ENCODE measurements at regions not wholly inside any gene's neighbourhood (a gene's known extent, or its start where the extent isn't known, plus 50 kb on each side); places are given as distances from the start of the nearest gene placed in this dataset.

- H3K79me2 ChIP-seq (ENCODE audit: low read length): no peaks in the 10 kb centered on the region
- H3K4me1 ChIP-seq (ENCODE audit: insufficient read depth, low read length): no peaks in the 10 kb centered on the region
- TF ChIP-seq, protein P1, sequence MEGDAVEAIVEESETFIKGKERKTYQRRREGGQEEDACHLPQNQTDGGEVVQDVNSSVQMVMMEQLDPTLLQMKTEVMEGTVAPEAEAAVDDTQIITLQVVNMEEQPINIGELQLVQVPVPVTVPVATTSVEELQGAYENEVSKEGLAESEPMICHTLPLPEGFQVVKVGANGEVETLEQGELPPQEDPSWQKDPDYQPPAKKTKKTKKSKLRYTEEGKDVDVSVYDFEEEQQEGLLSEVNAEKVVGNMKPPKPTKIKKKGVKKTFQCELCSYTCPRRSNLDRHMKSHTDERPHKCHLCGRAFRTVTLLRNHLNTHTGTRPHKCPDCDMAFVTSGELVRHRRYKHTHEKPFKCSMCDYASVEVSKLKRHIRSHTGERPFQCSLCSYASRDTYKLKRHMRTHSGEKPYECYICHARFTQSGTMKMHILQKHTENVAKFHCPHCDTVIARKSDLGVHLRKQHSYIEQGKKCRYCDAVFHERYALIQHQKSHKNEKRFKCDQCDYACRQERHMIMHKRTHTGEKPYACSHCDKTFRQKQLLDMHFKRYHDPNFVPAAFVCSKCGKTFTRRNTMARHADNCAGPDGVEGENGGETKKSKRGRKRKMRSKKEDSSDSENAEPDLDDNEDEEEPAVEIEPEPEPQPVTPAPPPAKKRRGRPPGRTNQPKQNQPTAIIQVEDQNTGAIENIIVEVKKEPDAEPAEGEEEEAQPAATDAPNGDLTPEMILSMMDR (conservative IDR thresholded peaks at IDR 0.05; ENCODE audit: low read depth, low read length): no peak
- TF ChIP-seq EZH2phosphoT487 (IDR thresholded peaks at IDR 0.05; ENCODE audit: borderline replicate concordance, low read length) (no peak), EZH2 (IDR thresholded peaks at IDR 0.05; ENCODE audit: low read length, unreplicated experiment) (no peak)
- no peak overlapping the region for H3K4me3 ChIP-seq (ENCODE audit: low read length)
- no peaks in the 10 kb centered on the region for H3K27me3 ChIP-seq (ENCODE audit: low read length)
- no peak overlapping the region for H2AFZ ChIP-seq (ENCODE audit: low read length)
- H4K20me1 ChIP-seq (ENCODE audit: low read length): no peaks in the 10 kb centered on the region
- DNase-seq (no peak), ATAC-seq (no peak)
- CTCF ChIA-PET: no interaction called here
- intact Hi-C loops (cut with micrococcal nuclease): no loop called here
- H3K9ac ChIP-seq (ENCODE audit: low read length): no peak overlapping the region
- H3K9me3 ChIP-seq (ENCODE audit: low read length): no peaks in the 10 kb centered on the region
- no peaks in the 10 kb centered on the region for H3F3A ChIP-seq (ENCODE audit: low read length, unreplicated experiment)
- no peaks in the 10 kb centered on the region for H3K36me3 ChIP-seq (ENCODE audit: low read depth, low read length)
- no peak overlapping the region for H3K4me2 ChIP-seq (ENCODE audit: low read length)
- no peaks in the 10 kb centered on the region for H3K9me2 ChIP-seq (replicated peaks; ENCODE audit: low read length)
- H3K27ac ChIP-seq (ENCODE audit: low read length): no peak overlapping the region
- POLR2A ChIA-PET (ENCODE audit: unreplicated experiment): no interaction called here
- BruUV-seq (replicated peaks): no TSS peak
Measured at GRCh38 chr13:68948586-68948985, 1159.0 kb upstream of the ATXN8OS start.

DNA sequence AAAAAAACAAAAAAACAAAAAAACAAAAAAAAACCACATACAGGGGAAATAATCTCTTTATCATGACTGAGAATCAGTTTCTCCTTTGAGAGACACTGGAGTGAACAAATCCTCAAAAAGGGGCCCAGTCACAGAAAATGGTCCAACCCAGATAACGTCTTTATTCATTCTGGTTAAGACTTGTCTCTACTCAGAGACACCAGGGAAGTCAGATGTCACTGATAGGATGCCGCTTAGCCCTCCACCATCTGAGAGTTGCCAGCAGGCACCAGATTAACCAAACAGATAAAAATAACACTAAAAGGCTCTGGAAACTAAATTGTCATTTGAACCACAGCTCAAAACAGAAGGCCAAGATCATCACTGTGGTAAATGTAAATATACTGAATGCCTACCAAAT is 1163.4 kb upstream of the ATXN8OS start:
- no peaks in the 10 kb centered on the region for H3K36me3 ChIP-seq (ENCODE audit: low read depth, low read length)
- no peaks in the 10 kb centered on the region for H3K27me3 ChIP-seq (ENCODE audit: low read length)
- no peak for ATAC-seq
- no peak overlapping the region for H3K27ac ChIP-seq (ENCODE audit: low read length)
- no peaks in the 10 kb centered on the region for H4K20me1 ChIP-seq (ENCODE audit: low read length)
- no peak for DNase-seq
- H3F3A ChIP-seq (ENCODE audit: low read length, unreplicated experiment): no peaks in the 10 kb centered on the region
- H3K4me2 ChIP-seq (ENCODE audit: low read length): no peak overlapping the region
- ChIA-PET POLR2A (ENCODE audit: unreplicated experiment) (no interaction called here), CTCF (no interaction called here)
- H3K4me3 ChIP-seq (ENCODE audit: low read length): no peak overlapping the region
- TF ChIP-seq EZH2 (IDR thresholded peaks at IDR 0.05; ENCODE audit: low read length, unreplicated experiment): no peak
- TF ChIP-seq EZH2phosphoT487 (IDR thresholded peaks at IDR 0.05; ENCODE audit: borderline replicate concordance, low read length): no peak
- TF ChIP-seq, protein P1 (conservative IDR thresholded peaks at IDR 0.05; ENCODE audit: low read depth, low read length): no peak
- no peaks in the 10 kb centered on the region for H3K9me2 ChIP-seq (replicated peaks; ENCODE audit: low read length)
- intact Hi-C loops (cut with micrococcal nuclease): no loop called here
- H3K79me2 ChIP-seq (ENCODE audit: low read length): no peaks in the 10 kb centered on the region
- H2AFZ ChIP-seq (ENCODE audit: low read length): no peak overlapping the region
- no peaks in the 10 kb centered on the region for H3K4me1 ChIP-seq (ENCODE audit: insufficient read depth, low read length)
- BruUV-seq (replicated peaks): no TSS peak
- H3K9ac ChIP-seq (ENCODE audit: low read length): no peak overlapping the region
- H3K9me3 ChIP-seq (ENCODE audit: low read length): no peaks in the 10 kb centered on the region

GRCh38 chr13:68940049-68940448 is 1167.6 kb upstream of the ATXN8OS start:
- intact Hi-C loops (cut with micrococcal nuclease): no loop called here
- no peak for ATAC-seq
- no peak for TF ChIP-seq EZH2phosphoT487 (IDR thresholded peaks at IDR 0.05; ENCODE audit: borderline replicate concordance, low read length)
- TF ChIP-seq, protein P1 (conservative IDR thresholded peaks at IDR 0.05; ENCODE audit: low read depth, low read length): no peak
- no peak for TF ChIP-seq EZH2 (IDR thresholded peaks at IDR 0.05; ENCODE audit: low read length, unreplicated experiment)

More at GRCh38 chr13:68940049-68940448, 1167.6 kb upstream of the ATXN8OS start:
- no peaks in the 10 kb centered on the region for H3K4me1 ChIP-seq (ENCODE audit: insufficient read depth, low read length)
- CTCF ChIA-PET: no interaction called here
- H3K9me3 ChIP-seq (ENCODE audit: low read length): no peaks in the 10 kb centered on the region
- H3K27ac ChIP-seq (ENCODE audit: low read length): no peak overlapping the region
- H3K4me3 ChIP-seq (ENCODE audit: low read length): no peak overlapping the region
- H3K27me3 ChIP-seq (ENCODE audit: low read length): no peaks in the 10 kb centered on the region
- H3K4me2 ChIP-seq (ENCODE audit: low read length): no peak overlapping the region
- no peaks in the 10 kb centered on the region for H4K20me1 ChIP-seq (ENCODE audit: low read length)
- H3K9me2 ChIP-seq (replicated peaks; ENCODE audit: low read length): no peaks in the 10 kb centered on the region
- H2AFZ ChIP-seq (ENCODE audit: low read length): no peak overlapping the region
- no peak overlapping the region for H3K9ac ChIP-seq (ENCODE audit: low read length)
- no peaks in the 10 kb centered on the region for H3K36me3 ChIP-seq (ENCODE audit: low read depth, low read length)
- BruUV-seq (replicated peaks): no TSS peak
- DNase-seq: no peak
- no peaks in the 10 kb centered on the region for H3F3A ChIP-seq (ENCODE audit: low read length, unreplicated experiment)
- H3K79me2 ChIP-seq (ENCODE audit: low read length): no peaks in the 10 kb centered on the region
- POLR2A ChIA-PET (ENCODE audit: unreplicated experiment): no interaction called here

Measured in PC-3 (cell line).